ENCODE measurements at regions not wholly inside any gene's neighbourhood (a gene's known extent, or its start where the extent isn't known, plus 50 kb on each side); places are given as distances from the start of the nearest gene placed in this dataset.

DNA sequence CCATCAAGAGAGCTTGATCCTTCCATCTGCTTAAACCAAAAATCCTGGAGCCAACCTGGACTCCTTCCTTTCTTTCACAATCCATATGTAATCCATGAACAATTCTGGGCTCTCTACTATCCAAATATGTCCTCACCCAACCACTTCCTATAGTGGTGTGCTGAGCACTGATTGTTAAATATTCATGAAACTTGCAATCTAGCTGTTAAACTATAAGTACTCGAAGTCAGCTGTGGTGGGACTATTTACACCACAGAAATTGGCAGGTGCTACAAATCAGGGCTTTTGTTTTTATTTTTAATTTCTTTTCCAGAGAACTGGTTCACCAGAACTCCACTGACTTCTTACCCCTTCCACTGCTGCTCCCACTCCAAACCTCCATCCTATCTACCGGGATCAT, 57.2 kb upstream of the KCND3 start:
- TF ChIP-seq, protein P1, sequence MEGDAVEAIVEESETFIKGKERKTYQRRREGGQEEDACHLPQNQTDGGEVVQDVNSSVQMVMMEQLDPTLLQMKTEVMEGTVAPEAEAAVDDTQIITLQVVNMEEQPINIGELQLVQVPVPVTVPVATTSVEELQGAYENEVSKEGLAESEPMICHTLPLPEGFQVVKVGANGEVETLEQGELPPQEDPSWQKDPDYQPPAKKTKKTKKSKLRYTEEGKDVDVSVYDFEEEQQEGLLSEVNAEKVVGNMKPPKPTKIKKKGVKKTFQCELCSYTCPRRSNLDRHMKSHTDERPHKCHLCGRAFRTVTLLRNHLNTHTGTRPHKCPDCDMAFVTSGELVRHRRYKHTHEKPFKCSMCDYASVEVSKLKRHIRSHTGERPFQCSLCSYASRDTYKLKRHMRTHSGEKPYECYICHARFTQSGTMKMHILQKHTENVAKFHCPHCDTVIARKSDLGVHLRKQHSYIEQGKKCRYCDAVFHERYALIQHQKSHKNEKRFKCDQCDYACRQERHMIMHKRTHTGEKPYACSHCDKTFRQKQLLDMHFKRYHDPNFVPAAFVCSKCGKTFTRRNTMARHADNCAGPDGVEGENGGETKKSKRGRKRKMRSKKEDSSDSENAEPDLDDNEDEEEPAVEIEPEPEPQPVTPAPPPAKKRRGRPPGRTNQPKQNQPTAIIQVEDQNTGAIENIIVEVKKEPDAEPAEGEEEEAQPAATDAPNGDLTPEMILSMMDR (IDR thresholded peaks at IDR 0.05), result no peak
- TF ChIP-seq POLR2A (IDR thresholded peaks at IDR 0.05), result no peak

All from suprapubic skin (tissue), 3 donors.